GM18519 (cell line): ENCODE measurements at regions not wholly inside any gene's neighbourhood (a gene's known extent, or its start where the extent isn't known, plus 50 kb on each side); places are given as distances from the start of the nearest gene placed in this dataset.

Experiments
- ATAC-seq: cut with Tn5 transposase; IDR thresholded peaks from one replicate; pipeline ENCODE4 v1.9.1; 2021; ENCODE audit warnings: mild to moderate bottlenecking, moderate library complexity; ENCODE audit not compliant: unreplicated experiment, low FRiP score

DNA sequence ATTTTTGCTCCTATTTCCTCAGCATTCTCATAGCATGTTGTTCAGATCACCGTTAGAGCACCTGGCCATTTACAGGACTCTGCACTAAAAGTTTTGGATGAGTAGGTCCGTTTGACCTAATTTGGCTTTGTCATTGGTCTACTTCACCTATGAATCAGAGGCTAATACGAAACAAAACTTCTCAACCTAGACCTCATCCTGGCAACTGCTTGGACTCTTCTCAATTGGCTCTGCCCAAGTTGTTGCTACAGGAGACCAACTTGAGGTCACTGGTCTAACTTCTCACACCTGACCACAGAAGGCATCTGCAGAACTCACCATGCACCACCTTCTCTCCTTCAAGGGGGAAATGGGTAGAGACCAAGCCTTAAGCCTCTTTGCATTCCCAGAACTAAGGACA, 663.7 kb downstream of the PLCL1 start:
- no peak for ATAC-seq

DNA sequence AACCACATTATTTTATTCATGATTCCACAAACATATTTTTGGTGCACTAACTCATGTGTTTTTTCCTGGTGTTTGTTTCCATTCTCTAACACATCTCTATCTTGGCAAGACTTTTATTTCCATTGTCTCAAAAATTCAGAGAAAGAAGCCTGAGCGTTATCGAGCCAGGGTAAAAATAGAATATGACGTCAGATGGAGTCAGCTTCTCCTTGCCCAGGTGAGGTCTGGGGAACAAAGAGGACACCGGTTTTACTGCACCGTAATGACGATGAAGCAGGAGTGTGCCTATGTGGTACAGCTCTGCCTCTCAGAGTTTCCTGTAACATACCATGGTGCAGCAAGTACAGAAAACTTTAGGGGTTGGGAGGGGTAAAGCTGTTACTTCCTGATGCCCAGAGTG, 661.6 kb downstream of the PLCL1 start:
- ATAC-seq, result no peak

DNA sequence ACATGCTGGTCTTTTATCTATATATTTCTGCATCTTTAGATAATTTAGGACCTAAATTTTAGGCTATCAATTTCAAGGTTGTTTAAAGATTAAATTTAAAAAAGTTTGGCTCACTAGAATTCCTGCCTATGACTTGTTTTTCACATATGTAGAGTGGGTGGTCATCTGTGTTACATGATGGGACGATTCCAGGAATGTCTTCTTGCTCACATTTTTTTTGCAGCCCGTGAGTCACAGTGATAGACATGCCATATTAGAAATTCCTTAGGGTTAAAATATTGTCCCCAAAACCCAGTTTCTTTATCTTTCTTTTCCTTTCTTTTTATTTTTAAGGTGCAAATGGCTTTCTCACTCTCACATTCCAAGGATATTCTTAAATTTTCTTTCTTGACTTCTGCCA, 652.0 kb downstream of the PLCL1 start:
- ATAC-seq, result no peak

DNA sequence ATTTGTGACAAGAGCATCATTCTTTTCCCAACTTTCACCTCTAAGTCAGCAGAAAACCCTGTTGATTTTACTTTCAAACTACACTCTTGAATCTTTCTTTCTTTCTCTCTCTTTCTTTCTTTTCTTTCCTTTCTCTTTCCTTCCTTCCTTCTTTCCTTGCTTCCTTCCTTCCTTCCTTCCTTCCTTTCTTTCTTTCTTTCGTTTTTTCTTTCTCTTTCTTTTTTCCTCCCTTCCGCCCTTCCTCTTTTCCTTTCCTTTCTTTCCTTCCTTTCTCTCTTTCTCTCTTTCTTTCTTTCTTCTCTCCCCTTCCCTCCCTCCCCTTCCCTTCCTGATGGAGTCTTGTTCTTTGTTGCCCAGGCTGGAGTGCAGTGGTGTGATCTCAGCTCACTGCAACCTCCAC, 649.5 kb downstream of the PLCL1 start:
- no peak for ATAC-seq

DNA sequence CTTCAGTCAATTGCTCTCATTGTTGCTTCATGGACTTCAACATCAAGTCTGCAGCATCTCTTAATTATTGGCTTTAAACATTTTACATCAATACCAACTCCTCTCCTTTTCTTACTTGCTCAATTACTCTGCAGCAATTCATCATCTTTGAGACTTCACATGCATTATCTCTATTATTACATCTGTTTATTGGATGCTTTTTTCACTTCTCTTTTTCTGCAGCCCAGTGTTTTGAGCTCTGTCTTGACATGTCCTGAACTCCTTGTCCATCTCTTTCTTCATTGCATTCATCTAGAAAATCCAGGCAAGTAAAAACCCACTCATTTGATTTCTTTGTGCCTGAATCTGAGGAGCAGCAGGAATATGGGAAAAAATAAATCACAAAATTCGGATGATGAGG, 647.9 kb downstream of the PLCL1 start:
- peak; percentile 57 for ATAC-seq

DNA sequence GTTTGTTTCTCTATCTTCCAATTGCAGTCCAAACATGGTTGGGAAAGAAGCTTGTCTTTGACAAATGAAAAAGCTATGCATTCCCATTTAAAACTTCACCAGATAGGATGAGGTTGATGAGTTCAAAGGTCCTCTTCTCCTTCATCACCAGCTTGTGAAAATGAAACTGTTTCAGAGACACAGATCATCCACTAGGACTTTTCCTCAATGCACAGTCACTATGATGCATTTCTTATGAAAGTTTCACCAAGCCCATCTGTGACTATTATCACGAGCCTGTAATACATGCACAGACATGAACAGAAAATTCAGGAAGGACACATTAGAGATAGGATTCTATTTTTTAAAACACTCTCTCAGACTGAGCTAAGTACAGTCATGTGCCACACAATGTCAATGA, 644.4 kb downstream of the PLCL1 start:
- no peak for ATAC-seq

DNA sequence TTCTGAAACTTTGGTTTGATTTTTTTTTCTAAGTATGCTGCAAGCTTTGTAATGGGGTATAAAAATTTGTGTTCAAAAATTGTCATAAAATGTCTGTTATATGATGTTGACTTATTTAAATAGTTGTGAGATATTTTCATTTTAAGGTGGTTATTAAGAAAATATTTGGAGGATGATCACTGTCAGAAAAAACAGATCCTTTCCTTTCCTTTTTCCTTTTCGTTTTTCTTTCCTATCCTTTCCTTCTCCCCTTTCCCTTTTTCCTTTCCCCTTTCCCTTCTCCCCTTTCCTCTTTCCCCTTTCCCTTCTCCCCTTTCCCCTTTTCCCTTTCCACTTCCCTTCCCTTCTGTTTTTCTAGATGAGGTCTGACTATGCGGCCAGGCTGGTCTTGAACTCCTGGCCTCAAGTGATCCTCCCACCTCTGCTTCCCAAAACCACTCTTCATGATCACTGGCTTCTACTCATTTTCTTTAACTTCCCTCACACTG, 640.5 kb downstream of the PLCL1 start:
- ATAC-seq, result no peak

DNA sequence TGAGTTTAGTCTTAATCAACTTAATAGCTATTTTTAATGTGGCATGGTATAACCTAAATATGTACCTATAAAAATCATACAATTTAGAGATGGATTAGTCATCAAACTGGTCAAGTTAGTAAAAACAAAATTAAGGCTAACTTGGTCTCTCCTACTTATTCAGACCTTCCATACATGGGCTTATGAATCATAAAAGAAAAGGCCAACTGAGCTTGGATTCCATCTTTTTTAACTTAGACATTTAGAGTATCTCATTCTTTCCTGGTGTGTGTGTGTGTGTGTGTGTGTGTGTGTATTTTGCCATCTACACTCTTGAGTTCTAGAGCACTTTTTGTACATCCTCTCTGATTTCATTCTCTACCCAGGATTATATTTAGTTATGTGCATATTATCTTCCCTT, 637.5 kb downstream of the PLCL1 start:
- no peak for ATAC-seq

DNA sequence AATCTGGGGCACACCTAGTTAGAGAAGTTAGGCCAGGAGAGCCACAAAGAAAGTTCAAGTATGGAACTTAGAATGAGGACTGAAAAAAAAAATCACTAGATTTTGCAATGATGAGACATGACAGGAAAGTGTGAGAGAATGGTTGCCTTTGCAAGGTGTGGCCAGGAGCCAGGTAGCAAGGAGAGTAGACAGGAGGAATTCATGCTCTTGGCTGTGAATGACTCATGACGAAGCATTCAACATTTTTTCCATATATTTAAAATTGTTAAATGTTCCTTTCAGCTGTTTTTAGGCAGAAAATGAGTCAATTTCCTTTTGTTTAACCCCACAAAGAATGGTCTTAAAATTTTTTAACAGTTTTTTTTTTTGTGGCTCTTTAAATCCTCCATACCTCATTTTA, 636.9 kb downstream of the PLCL1 start:
- ATAC-seq, result no peak

DNA sequence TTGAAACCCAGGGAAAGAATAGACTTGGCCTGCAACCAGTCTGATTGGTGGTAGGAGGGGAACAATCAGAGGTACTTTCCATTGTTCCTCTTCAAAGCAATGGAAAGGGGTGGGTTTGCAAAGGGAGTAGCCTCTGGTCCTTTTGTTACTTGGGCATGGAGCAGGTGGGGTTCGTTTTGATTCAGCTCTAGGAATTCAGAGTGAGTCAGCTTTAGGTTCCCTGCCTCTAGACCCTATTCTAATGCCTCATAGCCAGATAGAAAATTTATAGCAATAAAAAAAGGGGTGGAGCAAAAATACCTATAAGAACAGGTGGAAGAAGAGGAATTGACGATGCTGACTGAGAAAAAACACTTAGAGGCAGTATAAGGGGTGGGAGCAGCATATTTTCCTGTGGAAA, 636.4 kb downstream of the PLCL1 start:
- no peak for ATAC-seq

DNA sequence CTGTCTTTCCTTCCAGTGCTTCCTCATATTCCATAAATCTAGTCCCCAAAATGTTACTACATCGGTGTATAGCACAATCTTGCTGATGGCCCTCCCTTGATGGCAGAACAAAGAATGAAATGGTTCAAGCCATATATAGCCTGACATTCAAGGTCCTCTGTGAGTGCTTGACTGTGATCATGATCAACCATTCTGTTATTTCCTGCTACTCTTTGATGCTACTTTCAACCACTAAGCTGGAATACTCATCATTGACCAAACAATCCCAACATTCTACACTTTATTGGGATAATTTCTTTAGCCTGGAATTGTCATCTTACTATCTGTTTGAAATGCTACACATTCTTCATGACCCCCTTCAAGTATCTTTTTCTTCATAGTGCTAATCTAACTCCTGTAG, 633.9 kb downstream of the PLCL1 start:
- no peak for ATAC-seq

DNA sequence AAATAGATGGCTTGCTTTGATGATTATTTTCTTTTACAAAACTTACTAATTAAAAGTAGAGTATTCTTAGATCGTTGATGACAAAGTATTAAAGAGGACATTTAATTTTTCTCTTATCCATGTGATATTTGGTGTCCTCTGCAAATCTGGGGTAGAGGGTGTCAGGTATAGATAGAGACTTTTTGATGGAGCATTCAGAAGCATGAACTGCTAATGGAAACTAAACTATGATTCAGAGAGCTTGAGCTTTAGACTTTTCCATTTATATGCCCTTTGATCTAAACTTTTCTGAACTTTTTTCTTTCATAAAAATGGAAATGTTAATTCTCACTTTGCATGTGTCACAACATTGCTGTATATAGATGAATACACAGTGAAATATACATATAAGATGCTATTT, 619.7 kb downstream of the PLCL1 start:
- ATAC-seq, result no peak

DNA sequence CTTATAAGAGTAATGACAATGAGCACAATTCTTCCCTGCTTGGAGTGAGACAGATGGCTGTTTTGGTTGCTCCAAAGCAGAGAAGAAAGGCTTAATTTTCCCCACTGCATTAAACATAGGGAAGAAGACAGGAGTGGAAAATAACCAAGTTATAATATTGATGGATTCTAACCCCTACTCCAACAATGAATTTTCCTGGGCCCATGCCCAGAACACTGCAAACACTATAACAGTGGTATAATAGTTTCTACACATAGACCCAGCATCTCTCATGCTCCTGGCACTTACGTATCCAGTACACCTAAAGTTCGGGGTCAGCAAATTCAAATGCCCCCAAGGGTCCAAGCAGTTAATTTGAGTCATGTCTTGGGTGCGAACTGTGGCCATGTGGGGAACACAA, 613.4 kb downstream of the PLCL1 start:
- ATAC-seq, result no peak

DNA sequence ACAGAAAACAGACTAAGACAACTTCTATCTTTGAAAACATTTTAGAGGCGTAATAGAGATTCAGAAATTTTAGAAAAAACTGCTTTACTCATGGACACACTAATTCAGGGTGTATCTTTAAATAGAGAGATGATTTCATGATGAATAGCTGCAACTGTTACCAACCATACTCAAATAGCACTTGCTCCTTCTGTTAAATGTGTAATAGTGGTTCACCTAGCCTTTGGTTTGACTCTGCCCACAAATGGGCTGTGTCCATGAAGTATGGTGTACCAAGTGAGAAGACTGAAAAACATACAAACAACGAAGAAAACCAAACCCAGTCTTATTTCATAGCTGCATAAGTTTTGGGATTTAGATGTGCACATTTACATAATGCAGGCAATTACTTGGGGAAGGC, 610.6 kb downstream of the PLCL1 start:
- ATAC-seq, result no peak

DNA sequence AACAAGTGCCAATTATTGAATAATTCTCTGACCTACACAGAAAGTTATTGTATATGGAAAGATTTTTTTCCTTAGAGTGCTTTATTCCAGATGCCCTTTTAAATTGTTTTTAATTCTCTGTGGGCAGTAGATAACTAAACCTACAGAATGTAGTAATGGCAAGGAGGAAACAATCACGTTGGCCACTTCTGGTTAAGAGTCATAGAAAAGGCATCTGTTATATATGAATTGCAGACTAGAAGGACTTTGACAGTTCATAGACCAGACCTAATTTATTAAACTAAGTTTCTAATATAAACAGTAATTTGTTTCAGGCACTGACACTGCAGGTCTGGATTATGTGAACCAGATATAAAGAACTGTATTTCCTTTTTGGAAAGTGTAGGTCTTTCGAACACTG, 607.5 kb downstream of the PLCL1 start:
- no peak for ATAC-seq

DNA sequence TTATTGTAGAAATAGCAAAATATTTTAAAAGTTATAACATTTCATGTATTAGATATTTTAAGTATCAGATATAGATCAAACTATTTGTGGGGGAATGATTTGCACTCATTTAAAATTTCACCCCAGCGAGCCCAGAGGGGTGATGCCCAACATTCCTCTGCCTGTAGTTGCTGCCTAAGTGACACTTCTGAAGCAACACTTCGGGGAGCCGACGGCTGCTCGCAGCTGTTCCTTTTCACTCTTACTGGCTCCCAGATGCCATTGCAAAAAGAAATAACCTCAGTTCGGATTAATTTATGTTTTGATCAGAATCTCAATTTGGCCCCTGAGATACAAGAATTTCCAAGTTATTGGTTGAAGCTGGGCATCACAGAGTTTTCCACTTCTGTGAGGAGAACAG, 603.8 kb downstream of the PLCL1 start:
- ATAC-seq, result no peak

DNA sequence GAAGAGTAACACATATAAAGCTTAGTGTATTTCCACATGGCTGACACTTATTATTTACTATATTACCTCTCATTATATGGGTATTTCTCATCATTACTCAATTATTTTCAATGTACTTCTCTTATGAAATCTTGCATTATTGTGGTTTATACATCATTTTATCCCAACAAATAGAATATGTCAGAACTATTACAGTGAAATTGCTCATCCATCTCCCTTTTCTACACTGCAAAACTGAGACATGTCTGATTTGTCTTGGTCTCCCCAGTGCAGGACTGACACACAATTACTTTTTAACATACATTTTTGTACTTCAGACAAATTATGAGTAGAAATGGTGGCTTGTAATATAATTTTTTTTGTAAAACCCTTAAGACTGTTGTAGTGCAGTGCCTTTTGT, 600.9 kb downstream of the PLCL1 start:
- ATAC-seq, result no peak

DNA sequence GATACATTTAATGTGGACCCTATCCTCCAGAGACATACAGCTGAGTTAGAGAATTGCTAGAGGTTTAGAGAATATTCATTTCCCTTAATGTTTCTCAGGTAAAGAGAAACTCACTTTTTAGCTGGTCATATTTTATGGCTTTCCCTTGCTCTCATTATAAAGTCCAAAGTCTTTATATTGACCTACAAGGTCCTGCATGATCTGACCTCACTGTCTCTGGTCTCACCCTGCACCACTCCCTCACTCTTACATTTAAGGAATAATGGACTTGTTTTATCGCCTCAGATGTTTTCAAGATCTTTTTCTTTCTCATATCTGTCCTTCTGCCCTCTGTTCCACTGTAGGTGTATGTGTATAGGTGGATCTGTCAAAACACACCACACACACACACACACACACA, 597.3 kb downstream of the PLCL1 start:
- ATAC-seq, result no peak

DNA sequence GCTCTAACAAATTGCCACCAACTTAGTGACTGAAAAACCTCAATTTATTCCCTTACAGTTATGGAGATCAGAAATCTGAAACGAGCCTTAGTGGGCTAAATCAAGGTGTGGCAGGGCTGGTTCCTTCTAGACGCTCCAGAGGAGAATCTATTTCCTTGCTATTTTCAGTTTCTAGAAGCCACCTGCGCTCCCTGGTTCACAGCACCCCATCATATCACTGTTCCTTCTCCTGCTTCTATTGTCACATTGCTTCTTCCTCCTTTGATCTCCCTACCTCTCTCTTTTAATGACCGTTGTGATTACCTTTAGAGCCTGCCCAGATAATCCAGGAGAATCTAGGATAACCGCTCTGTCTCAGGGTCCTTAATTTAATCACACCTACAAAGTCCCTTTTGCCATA, 596.6 kb downstream of the PLCL1 start:
- ATAC-seq, result no peak

DNA sequence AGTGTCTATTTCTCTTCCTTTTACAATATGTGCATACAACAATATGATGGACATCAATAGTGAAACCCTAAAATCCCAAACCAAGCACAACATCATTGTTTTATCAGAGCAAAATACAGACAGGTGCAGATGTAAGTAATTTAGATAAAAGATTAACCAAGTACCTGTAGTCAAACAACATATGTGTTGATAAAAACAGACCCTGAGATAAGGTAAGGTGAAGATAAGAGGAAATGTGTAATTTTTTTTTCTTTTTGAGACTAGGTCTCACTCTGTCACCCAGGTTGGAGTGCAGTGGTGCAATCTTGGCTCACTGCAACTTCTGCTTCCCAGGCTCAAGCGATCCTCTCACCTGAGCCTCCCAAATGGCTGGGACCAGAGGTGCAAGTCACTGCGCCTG, 589.8 kb downstream of the PLCL1 start:
- no peak for ATAC-seq

DNA sequence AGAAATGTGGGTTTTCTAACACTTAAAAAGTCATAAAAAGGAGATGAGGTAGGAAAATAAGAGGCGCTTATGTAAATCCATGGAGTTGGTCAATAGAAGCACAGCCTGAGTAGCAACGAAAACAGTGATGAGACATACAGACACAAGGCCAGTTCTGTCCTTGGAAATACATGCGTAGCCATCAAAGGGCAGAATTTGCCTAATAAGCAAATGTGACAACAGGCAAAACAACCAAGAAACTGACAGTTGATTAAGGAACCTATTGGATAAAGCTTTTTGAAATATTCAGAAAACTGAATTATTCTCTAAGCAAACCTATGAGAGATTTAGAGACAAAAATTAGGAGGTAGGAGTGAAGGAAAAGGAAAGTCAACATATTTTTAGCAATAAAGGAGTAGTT, 586.3 kb downstream of the PLCL1 start:
- ATAC-seq, result no peak

DNA sequence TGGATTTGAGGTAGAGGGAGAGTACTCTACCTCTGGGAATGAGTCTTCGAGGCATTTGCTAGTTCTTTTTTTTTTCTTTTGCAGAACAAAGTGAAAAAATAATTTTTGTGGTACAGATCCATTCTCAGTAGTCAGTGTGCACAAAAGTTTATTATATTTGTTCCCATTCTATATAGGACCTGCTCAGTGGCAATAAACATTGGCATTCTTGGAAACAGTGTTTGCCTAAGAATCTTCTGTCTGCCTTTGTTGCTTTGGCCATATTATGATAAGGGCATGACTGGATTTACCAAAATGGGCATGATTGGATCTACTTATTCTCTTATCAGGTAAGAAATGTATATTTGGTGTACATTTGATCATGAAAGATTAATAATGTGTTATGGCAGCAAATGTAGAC, 583.3 kb downstream of the PLCL1 start:
- no peak for ATAC-seq

DNA sequence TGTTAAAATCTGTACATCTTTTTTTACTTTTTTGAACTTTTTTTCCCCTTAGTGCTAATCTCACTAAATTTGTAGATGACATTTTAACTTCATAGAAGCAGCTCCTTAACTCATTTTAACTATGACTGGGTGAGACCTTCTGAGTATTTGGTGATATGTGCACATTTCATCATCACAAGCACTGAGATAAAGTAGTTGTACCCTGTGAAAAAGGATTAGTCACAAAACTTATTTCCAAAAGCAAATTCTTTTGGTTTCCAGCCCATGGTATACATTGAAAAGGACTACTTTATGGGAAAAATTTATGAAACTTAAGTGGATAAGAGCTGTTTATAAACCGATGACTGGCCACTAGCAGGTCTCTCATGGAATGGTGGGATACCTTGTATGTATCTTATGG, 581.5 kb downstream of the PLCL1 start:
- no peak for ATAC-seq

DNA sequence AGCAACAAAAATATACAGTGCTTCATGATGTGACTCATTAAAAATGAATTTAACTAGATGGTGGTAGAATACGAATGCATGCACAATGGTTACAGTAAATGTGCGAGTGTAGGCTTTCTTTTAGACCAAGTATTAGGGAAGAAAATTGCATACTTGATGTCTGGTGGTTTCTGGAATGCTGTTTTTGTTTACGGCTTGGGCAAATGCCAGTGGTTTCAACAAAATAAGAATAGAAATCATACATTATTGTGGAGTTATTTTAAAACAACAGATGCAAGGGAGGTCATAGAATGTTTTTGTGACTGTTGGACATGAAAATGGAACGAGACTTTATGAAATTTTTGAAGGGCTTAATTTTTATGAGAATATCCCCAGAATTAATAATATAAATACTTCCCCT, 580.9 kb downstream of the PLCL1 start:
- ATAC-seq, result no peak
